ACC112 (cell line): ENCODE measurements at regions not wholly inside any gene's neighbourhood (a gene's known extent, or its start where the extent isn't known, plus 50 kb on each side); places are given as distances from the start of the nearest gene placed in this dataset.

Experiments
- H2AFZ ChIP-seq: fragments of 200-600 bp; sonication (generic); one replicate; pipeline ENCODE4 v1.6.0; 2017; ENCODE audit warnings: antibody characterized with exemption, low read length; ENCODE audit not compliant: unreplicated experiment
- H3K27ac ChIP-seq: fragments of 200-600 bp; sonication (generic); 2 replicates; pipeline ENCODE4 v1.5.1; 2014; ENCODE audit warnings: low read depth, mild to moderate bottlenecking, antibody characterized with exemption, low read length, moderate library complexity
- H3K27me3 ChIP-seq: fragments of 200-600 bp; sonication (generic); 2 replicates; pipeline ENCODE4 v1.6.1; 2014; ENCODE audit warnings: mild to moderate bottlenecking, antibody characterized with exemption, low read length, moderate library complexity, mixed read lengths; ENCODE audit not compliant: insufficient read depth
- H3K36me3 ChIP-seq: fragments of 200-600 bp; sonication (generic); 2 replicates; pipeline ENCODE4 v1.6.1; 2016; ENCODE audit warnings: mild to moderate bottlenecking, antibody characterized with exemption, low read length, moderate library complexity, mixed read lengths; ENCODE audit not compliant: insufficient read depth
- H3K4me1 ChIP-seq: fragments of 200-600 bp; sonication (generic); one replicate; pipeline ENCODE4 v1.6.1; 2016; ENCODE audit warnings: low read length, mixed read lengths; ENCODE audit not compliant: insufficient read depth, unreplicated experiment, control insufficient read depth
- H3K4me3 ChIP-seq: fragments of 200-600 bp; sonication (generic); 2 replicates; pipeline ENCODE4 v1.5.1; 2014; ENCODE audit warnings: mild to moderate bottlenecking, low read depth, low read length
- H3K79me2 ChIP-seq: fragments of 200-600 bp; sonication (generic); one replicate; pipeline ENCODE4 v1.6.0; 2016; ENCODE audit warnings: low read length; ENCODE audit not compliant: control insufficient read depth, unreplicated experiment, insufficient read depth

DNA sequence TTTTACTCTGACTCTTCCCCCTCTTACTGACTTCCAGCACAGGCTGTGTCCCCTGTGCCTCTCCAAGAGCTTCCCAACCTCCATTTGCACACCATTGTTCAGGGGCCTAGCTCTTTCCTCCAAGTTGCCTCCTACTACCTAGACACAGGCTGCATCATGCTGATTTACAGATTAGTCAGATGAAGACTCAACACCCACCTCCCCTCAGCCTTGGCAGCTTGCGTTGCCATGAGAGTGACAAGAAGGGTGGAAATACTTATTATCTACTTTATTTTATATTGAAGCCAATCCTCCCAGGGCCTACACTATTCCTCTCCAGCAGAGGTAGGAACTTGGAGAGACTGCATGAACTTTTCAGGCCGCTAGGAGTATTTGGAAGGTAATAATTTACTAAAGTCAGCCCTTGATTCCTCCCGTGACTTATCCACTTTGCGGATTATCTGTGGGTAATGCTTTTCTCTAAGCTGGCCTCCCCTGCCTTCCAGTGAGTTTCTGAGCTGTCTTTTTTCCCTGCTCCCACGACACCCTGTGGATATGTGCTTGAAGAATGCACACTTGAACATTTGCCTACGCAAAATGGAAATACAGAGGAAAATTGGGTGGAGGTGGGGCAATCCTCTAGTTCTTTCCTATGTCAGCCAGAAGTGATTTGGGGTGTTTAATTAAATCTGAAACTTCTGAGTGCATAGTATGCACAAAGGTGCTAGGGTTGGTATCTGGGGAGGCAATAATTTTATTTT lies 74.1 kb upstream of the TMEM164 start:
- no peaks in the 10 kb centered on the region for H3K27me3 ChIP-seq
- H2AFZ ChIP-seq = no peak overlapping the region
- no peak overlapping the region for H3K27ac ChIP-seq

DNA sequence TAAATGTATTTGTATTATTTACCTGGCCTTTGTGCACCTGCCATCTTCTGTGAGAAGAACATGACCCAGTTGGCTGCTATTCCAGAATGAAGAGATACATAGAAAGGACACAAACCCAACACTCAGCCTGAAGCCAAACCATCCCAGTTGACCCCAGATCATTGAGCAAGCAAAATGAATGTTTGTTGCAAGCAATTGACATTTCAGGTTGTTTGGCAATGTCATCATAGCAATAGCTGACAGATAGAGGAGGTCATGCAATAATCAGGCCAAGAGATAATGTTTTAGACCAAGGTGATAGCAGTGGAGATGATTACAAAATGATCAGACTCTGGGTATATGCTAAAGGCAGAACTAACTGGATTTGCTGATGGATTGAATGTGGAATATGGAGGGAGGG lies 71.2 kb upstream of the TMEM164 start:
- Histone ChIP-seq H3K4me3 (no peak overlapping the region), H3K79me2 (no peaks in the 10 kb centered on the region), H2AFZ (no peak overlapping the region), H3K27ac (no peak overlapping the region), H3K4me1 (peaks cover 26% of the 10 kb centered on the region), H3K27me3 (no peaks in the 10 kb centered on the region), H3K36me3 (no peaks in the 10 kb centered on the region)

More for the DNA sequence above, 74.1 kb upstream of the TMEM164 start:
- Histone ChIP-seq H3K4me1 (no peaks in the 10 kb centered on the region), H3K4me3 (no peak overlapping the region), H3K36me3 (no peaks in the 10 kb centered on the region), H3K79me2 (no peaks in the 10 kb centered on the region)

DNA sequence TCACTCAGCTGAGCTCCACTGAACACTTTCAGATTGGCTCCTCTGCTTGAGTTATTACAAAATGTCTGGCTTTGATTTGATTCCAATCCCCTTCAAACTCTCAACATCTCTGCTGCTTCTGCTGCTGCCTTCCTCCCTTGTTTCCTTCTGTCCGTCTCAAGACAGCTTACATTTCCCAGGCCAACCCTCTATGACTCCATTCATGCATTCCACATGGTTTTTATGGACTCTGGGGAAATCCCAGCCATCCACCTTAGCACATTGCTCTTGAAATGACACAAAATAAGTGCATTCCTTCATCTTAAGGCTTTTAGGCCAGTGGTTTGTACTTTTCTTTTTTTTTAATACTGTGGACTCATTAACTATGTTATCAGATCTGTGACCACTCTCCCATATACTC lies 68.5 kb upstream of the TMEM164 start:
- H3K79me2 ChIP-seq = no peaks in the 10 kb centered on the region
- H3K36me3 ChIP-seq = no peaks in the 10 kb centered on the region
- H2AFZ ChIP-seq = no peak overlapping the region
- no peaks in the 10 kb centered on the region for H3K27me3 ChIP-seq
- peak overlapping the region; percentile 72 for H3K27ac ChIP-seq
- peaks cover 26% of the 10 kb centered on the region for H3K4me1 ChIP-seq
- H3K4me3 ChIP-seq = no peak overlapping the region

GRCh38 chrX:109934935-109935334 lies 68.0 kb upstream of the TMEM164 start:
- H3K4me3 ChIP-seq = no peak overlapping the region
- no peaks in the 10 kb centered on the region for H3K36me3 ChIP-seq
- peaks cover 26% of the 10 kb centered on the region for H3K4me1 ChIP-seq
- H3K27ac ChIP-seq = peak overlapping the region; percentile 72
- H3K79me2 ChIP-seq = no peaks in the 10 kb centered on the region
- no peak overlapping the region for H2AFZ ChIP-seq
- no peaks in the 10 kb centered on the region for H3K27me3 ChIP-seq

- H3K36me3 ChIP-seq = no peaks in the 10 kb centered on the region
- peak overlapping the region; percentile 56 for H2AFZ ChIP-seq
- no peaks in the 10 kb centered on the region for H3K79me2 ChIP-seq
- H3K4me3 ChIP-seq = no peak overlapping the region
- peak overlapping the region; percentile 59 for H3K27ac ChIP-seq
- no peaks in the 10 kb centered on the region for H3K27me3 ChIP-seq
- peaks cover 26% of the 10 kb centered on the region for H3K4me1 ChIP-seq
Observed at GRCh38 chrX:109936114-109936513, 66.8 kb upstream of the TMEM164 start.

GRCh38 chrX:109936598-109936997 lies 66.3 kb upstream of the TMEM164 start:
- Histone ChIP-seq H3K27ac (peak overlapping the region; percentile 59), H3K27me3 (no peaks in the 10 kb centered on the region), H2AFZ (peak overlapping the region; percentile 56), H3K79me2 (no peaks in the 10 kb centered on the region), H3K36me3 (no peaks in the 10 kb centered on the region), H3K4me3 (no peak overlapping the region), H3K4me1 (peaks cover 26% of the 10 kb centered on the region)

DNA sequence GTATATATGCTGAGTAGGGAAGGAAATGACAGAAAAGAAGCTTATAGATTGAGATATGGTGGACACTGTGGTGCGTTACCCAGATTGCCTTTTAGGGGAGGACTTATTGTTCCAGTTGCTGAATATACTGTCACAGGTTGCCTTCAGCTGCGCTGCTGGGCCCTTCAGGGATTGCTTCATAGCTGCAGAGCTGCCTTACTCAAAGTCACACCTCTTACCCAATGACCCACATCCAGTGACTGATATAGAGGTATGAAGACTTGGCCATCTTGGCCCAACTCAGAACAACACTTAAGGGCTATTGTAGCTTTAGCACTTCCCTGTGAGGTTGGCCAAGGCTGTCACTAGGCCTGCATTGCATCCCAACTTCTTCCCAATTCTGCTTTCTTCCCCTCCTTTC lies 63.4 kb upstream of the TMEM164 start:
- Histone ChIP-seq H2AFZ (no peak overlapping the region), H3K27ac (no peak overlapping the region)

DNA sequence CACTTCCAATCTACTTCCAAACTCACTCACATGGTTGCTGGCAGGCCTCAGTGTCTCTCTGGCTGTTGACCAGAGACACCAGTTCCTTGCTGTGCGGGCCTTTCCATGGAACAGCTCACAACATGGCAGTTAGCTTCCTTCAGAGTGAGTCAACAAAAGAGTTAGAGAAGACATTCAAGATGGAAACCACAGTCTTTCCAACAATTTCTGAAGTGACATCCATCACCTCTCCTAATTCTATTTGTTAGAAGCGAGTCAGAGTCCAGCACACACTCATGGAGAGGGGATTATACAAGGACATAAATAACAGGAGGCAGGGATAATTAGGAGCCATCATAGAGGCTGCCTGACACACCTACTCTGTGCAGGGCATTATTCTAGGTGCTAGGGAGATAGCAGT lies 62.5 kb upstream of the TMEM164 start:
- Histone ChIP-seq H2AFZ (no peak overlapping the region), H3K4me3 (no peak overlapping the region), H3K79me2 (no peaks in the 10 kb centered on the region), H3K4me1 (peaks cover 12% of the 10 kb centered on the region), H3K27ac (no peak overlapping the region), H3K36me3 (no peaks in the 10 kb centered on the region), H3K27me3 (no peaks in the 10 kb centered on the region)

More for the DNA sequence above, 63.4 kb upstream of the TMEM164 start:
- Histone ChIP-seq H3K4me3 (no peak overlapping the region), H3K36me3 (no peaks in the 10 kb centered on the region), H3K79me2 (no peaks in the 10 kb centered on the region), H3K4me1 (peaks cover 20% of the 10 kb centered on the region), H3K27me3 (no peaks in the 10 kb centered on the region)

DNA sequence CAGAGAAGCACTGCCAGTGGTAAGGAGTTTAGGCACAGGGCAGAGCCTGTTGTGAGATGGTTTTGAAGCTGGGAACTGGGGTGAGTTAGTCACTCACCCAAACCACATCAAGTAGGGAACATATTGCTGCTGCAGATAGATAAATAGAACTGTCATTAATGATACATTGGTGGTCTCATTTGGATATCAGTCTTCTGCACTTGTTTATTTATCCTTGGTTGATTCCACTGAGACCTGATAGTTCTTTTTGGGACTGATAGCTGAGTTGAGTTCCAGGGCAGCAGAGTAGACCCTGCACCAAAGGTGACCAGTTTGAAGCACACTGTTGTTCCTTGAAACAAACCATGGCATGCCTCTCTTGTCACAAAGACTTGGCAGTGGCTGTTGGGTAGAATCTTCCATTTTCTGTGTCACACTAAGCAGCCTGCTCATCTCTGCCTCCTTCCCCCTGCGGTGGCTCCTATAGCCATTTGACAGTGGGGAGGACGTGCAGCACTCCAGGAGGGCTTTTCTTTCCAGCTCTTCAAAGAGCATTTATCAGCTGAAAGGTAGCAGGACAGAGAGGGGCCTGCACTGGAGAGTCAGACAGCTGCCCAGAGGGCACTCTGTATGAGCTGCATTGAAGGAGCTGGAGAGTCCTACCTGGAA lies 59.7 kb upstream of the TMEM164 start:
- Histone ChIP-seq H3K36me3 (no peaks in the 10 kb centered on the region), H3K79me2 (no peaks in the 10 kb centered on the region), H3K4me1 (no peaks in the 10 kb centered on the region), H3K27ac (no peak overlapping the region), H3K27me3 (no peaks in the 10 kb centered on the region), H3K4me3 (no peak overlapping the region), H2AFZ (no peak overlapping the region)

- Histone ChIP-seq H3K4me1 (no peaks in the 10 kb centered on the region), H3K79me2 (no peaks in the 10 kb centered on the region), H3K36me3 (no peaks in the 10 kb centered on the region), H3K27me3 (no peaks in the 10 kb centered on the region), H2AFZ (no peak overlapping the region), H3K27ac (no peak overlapping the region), H3K4me3 (no peak overlapping the region)
Observed at GRCh38 chrX:109943740-109944092, 59.2 kb upstream of the TMEM164 start.

DNA sequence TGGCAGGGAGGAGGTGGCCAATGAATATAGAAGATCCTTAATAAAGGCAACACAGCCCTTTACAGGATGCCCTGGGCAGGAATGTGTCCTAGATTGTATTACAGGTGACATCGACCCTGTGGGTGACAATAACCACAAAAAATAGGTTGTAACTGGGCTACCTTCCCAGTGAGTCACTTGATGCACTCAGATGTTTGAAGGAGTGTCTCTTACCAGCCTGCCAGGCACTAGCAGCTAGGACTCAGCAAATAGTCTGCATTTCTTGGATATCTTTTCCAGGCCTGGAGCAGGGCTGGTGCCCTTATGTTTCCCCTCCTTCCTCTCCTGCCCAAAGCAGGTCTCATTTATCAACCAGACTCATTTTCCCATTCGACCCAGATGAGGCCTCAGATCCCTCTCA lies 50.9 kb upstream of the TMEM164 start:
- H3K4me1 ChIP-seq = peaks cover 9% of the 10 kb centered on the region
- H3K36me3 ChIP-seq = no peaks in the 10 kb centered on the region
- peak overlapping the region; percentile 14 for H2AFZ ChIP-seq
- H3K27ac ChIP-seq = no peak overlapping the region
- H3K79me2 ChIP-seq = no peaks in the 10 kb centered on the region
- no peaks in the 10 kb centered on the region for H3K27me3 ChIP-seq
- H3K4me3 ChIP-seq = no peak overlapping the region
